ENCODE measurements at regions not wholly inside any gene's neighbourhood (a gene's known extent, or its start where the extent isn't known, plus 50 kb on each side); places are given as distances from the start of the nearest gene placed in this dataset.
A peak's percentile ranks its signal among the peaks of the same experiment; 100 is the strongest.

GRCh38 chr3:177499779-177500423 lies 302.6 kb upstream of the TBL1XR1 start (continued):
- TF ChIP-seq PBX3 (CRISPR knock-in tag; IDR thresholded peaks at IDR 0.05; ENCODE audit: borderline replicate concordance) (no peak), ZBTB25 (CRISPR knock-in tag; IDR thresholded peaks at IDR 0.05) (0 out of 2 replicates have a peak, but pooled peaks have one; percentile 30), TOE1 (CRISPR knock-in tag; IDR thresholded peaks at IDR 0.05) (no peak), ZBTB39 (CRISPR knock-in tag; IDR thresholded peaks at IDR 0.05) (no peak), GATAD1 (CRISPR knock-in tag; IDR thresholded peaks at IDR 0.05) (no peak), PAXIP1 (CRISPR knock-in tag; conservative IDR thresholded peaks at IDR 0.05) (peak; percentile 94), CEBPZ (IDR thresholded peaks at IDR 0.05; ENCODE audit: low read length) (no peak), CENPX (CRISPR knock-in tag; IDR thresholded peaks at IDR 0.05) (no peak), MTF1 (CRISPR knock-in tag; IDR thresholded peaks at IDR 0.05) (no peak), MED13 (CRISPR knock-in tag; IDR thresholded peaks at IDR 0.05) (no peak), ZNF770 (CRISPR knock-in tag; IDR thresholded peaks at IDR 0.05) (no peak; the same call in 1 of the 2 replicates), CSRNP2 (CRISPR knock-in tag; conservative IDR thresholded peaks at IDR 0.05; ENCODE audit: low read depth) (no peak), HOXA7 (CRISPR knock-in tag; IDR thresholded peaks at IDR 0.05) (no peak)
